ENCODE measurements at regions not wholly inside any gene's neighbourhood (a gene's known extent, or its start where the extent isn't known, plus 50 kb on each side); places are given as distances from the start of the nearest gene placed in this dataset.

GRCh38 chr3:59388555-59389270, 338.9 kb upstream of the CFAP20DC start:
- H3K36me3 ChIP-seq, result no peaks in the 10 kb centered on the region
- H3K4me3 ChIP-seq, result no peak overlapping the region
- TF ChIP-seq, protein P1, sequence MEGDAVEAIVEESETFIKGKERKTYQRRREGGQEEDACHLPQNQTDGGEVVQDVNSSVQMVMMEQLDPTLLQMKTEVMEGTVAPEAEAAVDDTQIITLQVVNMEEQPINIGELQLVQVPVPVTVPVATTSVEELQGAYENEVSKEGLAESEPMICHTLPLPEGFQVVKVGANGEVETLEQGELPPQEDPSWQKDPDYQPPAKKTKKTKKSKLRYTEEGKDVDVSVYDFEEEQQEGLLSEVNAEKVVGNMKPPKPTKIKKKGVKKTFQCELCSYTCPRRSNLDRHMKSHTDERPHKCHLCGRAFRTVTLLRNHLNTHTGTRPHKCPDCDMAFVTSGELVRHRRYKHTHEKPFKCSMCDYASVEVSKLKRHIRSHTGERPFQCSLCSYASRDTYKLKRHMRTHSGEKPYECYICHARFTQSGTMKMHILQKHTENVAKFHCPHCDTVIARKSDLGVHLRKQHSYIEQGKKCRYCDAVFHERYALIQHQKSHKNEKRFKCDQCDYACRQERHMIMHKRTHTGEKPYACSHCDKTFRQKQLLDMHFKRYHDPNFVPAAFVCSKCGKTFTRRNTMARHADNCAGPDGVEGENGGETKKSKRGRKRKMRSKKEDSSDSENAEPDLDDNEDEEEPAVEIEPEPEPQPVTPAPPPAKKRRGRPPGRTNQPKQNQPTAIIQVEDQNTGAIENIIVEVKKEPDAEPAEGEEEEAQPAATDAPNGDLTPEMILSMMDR (IDR thresholded peaks at IDR 0.05), result no peak
- TF ChIP-seq POLR2A (IDR thresholded peaks at IDR 0.05), result no peak
- H3K27ac ChIP-seq, result no peak overlapping the region
- H3K4me1 ChIP-seq, result no peaks in the 10 kb centered on the region
- H3K9me3 ChIP-seq, result no peaks in the 10 kb centered on the region
- no peak for DNase-seq
- H3K27me3 ChIP-seq, result no peaks in the 10 kb centered on the region

GRCh38 chr3:59386165-59386564, 336.3 kb upstream of the CFAP20DC start:
- TF ChIP-seq, protein P1 (IDR thresholded peaks at IDR 0.05), result no peak
- TF ChIP-seq POLR2A (IDR thresholded peaks at IDR 0.05), result no peak
- no peaks in the 10 kb centered on the region for H3K9me3 ChIP-seq
- no peak overlapping the region for H3K4me3 ChIP-seq
- no peaks in the 10 kb centered on the region for H3K4me1 ChIP-seq
- no peak overlapping the region for H3K27ac ChIP-seq
- no peaks in the 10 kb centered on the region for H3K27me3 ChIP-seq
- DNase-seq, result no peak
- H3K36me3 ChIP-seq, result no peaks in the 10 kb centered on the region

DNA sequence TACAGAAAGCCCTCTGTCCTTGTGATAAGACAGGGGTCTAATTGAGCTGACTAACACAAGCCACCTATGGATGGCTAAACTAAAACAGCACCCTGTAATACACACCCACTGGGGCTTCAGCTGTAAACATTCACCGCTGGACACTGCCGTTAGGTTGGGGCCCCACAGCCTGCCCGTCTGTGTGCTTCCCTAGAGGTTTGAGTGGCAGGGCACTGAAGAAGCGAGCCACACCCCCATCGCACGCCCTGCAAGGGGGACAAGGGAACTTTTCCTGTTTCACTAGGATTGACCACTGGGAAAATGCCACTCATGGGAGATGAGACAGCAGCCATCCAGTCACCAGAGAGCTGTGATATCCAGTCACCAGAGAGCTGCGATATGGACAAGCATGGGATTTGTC, 335.7 kb upstream of the CFAP20DC start:
- Histone ChIP-seq H3K27ac (no peak overlapping the region), H3K4me3 (no peak overlapping the region), H3K27me3 (no peaks in the 10 kb centered on the region), H3K36me3 (no peaks in the 10 kb centered on the region), H3K4me1 (no peaks in the 10 kb centered on the region), H3K9me3 (no peaks in the 10 kb centered on the region)
- TF ChIP-seq POLR2A (IDR thresholded peaks at IDR 0.05), result no peak
- TF ChIP-seq, protein P1 (IDR thresholded peaks at IDR 0.05), result no peak
- DNase-seq, result no peak

DNA sequence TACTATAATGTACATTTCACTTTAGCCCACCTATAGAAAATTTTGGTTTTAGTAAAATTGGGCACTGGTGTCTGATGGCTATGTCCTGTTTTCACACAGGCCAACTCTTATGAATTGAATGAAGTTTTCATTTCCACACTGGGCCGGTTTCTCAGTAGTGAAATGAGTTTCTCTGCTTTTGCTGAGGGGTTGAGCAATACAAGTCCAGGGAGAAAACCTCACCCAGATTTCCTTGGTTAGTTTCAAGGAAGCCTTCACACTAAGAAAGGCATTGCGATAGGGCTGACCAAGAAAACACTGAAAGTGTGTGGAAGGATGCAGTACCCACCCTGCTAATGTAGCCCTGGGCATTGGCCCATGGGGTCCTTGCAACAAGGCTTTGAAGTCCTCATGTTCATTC, 331.5 kb upstream of the CFAP20DC start:
- no peaks in the 10 kb centered on the region for H3K4me1 ChIP-seq
- H3K36me3 ChIP-seq, result no peaks in the 10 kb centered on the region
- TF ChIP-seq, protein P1 (IDR thresholded peaks at IDR 0.05), result no peak
- TF ChIP-seq POLR2A (IDR thresholded peaks at IDR 0.05), result no peak
- no peak for DNase-seq
- no peak overlapping the region for H3K27ac ChIP-seq
- H3K9me3 ChIP-seq, result no peaks in the 10 kb centered on the region
- H3K4me3 ChIP-seq, result no peak overlapping the region
- H3K27me3 ChIP-seq, result no peaks in the 10 kb centered on the region

DNA sequence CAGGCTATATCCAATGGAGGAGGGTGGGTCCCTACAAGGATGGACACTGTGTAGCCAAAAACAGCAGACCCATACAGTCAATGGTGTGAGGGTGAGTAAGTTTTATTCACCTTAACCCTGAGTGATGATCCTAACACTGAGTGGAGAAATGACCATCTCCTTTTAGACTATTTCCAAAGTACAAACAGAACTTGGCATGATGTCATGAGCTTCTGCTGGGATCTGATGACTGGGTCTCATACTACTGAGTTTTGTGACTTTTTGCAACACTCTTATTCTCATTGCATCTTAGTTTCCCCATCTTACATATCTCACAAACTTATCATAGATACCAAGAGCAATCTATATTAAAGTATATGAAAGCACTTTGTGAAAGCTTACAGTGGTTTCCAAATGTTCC, 330.3 kb upstream of the CFAP20DC start:
- H3K27ac ChIP-seq, result no peak overlapping the region
- no peak overlapping the region for H3K4me3 ChIP-seq
- no peaks in the 10 kb centered on the region for H3K27me3 ChIP-seq
- DNase-seq, result no peak
- TF ChIP-seq POLR2A (IDR thresholded peaks at IDR 0.05), result no peak
- TF ChIP-seq, protein P1 (IDR thresholded peaks at IDR 0.05), result no peak
- no peaks in the 10 kb centered on the region for H3K36me3 ChIP-seq
- H3K9me3 ChIP-seq, result no peaks in the 10 kb centered on the region
- H3K4me1 ChIP-seq, result no peaks in the 10 kb centered on the region

DNA sequence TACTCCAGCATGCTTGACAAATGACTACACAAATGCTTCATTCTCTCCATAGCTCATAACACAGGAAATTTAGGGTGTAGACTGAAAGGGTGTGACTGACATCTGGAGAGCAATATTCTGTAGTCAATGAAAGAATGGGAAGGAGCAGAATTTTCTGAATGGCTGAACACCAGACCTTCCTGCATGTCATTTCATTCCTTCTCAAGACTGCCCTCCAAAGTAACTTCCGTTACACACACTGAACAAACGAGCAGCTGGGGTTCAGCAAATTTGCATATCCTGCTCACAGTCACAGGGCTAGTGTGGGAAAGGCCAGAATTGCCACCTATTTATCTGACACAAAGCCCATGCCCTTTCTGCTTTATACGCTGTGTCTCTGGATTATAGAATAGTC, 325.0 kb upstream of the CFAP20DC start:
- peak in 2 of 3 donors; percentile 55 to 59 for DNase-seq
- TF ChIP-seq, protein P1 (IDR thresholded peaks at IDR 0.05), result no peak
- no peak for TF ChIP-seq POLR2A (IDR thresholded peaks at IDR 0.05)
- H3K36me3 ChIP-seq, result no peaks in the 10 kb centered on the region

More for the DNA sequence above, 325.0 kb upstream of the CFAP20DC start:
- Histone ChIP-seq H3K4me3 (no peak overlapping the region), H3K27me3 (no peaks in the 10 kb centered on the region), H3K27ac (no peak overlapping the region), H3K9me3 (no peaks in the 10 kb centered on the region), H3K4me1 (no peaks in the 10 kb centered on the region)
